Amygdala (tissue), 56 donors: ENCODE measurements at regions not wholly inside any gene's neighbourhood (a gene's known extent, or its start where the extent isn't known, plus 50 kb on each side); places are given as distances from the start of the nearest gene placed in this dataset.

ENCODE experiments used
- DNase-seq, 56 donors: peaks; one replicate each; lab custom pipeline; 2025; lab: John Stamatoyannopoulos, UW

GRCh38 chr2:77999376-77999775 is 477.2 kb upstream of the LRRTM4 start:
- no peak for DNase-seq

GRCh38 chr2:78009289-78009688 is 487.1 kb upstream of the LRRTM4 start:
- no peak for DNase-seq

- DNase-seq, result peak in 1 of 56 donors; percentile 3
These were observed 489.1 kb upstream of the LRRTM4 start for GRCh38 chr2:78011251-78011650.

GRCh38 chr2:78020491-78020890 is 498.3 kb upstream of the LRRTM4 start:
- no peak for DNase-seq

GRCh38 chr2:78023356-78023755 is 501.2 kb upstream of the LRRTM4 start:
- no peak for DNase-seq

- no peak for DNase-seq
These were observed 502.8 kb upstream of the LRRTM4 start for GRCh38 chr2:78024996-78025395.

- no peak for DNase-seq
These were observed 507.3 kb upstream of the LRRTM4 start for GRCh38 chr2:78029392-78029995.

GRCh38 chr2:78034706-78035105 is 512.5 kb upstream of the LRRTM4 start:
- DNase-seq, result no peak

- DNase-seq, result no peak
These were observed 513.6 kb upstream of the LRRTM4 start for GRCh38 chr2:78035804-78036203.

GRCh38 chr2:78051480-78051879 is 529.3 kb upstream of the LRRTM4 start:
- no peak for DNase-seq

- no peak for DNase-seq
These were observed 534.8 kb upstream of the LRRTM4 start for GRCh38 chr2:78056976-78057375.

GRCh38 chr2:78061301-78061700 is 539.1 kb upstream of the LRRTM4 start:
- peak in 1 of 56 donors; percentile 5 for DNase-seq

GRCh38 chr2:78061732-78062131 is 539.6 kb upstream of the LRRTM4 start:
- no peak for DNase-seq

- DNase-seq, result no peak
These were observed 541.3 kb upstream of the LRRTM4 start for GRCh38 chr2:78063246-78064020.

- DNase-seq, result no peak
These were observed 543.2 kb upstream of the LRRTM4 start for GRCh38 chr2:78065366-78065765.

GRCh38 chr2:78068808-78069207 is 546.6 kb upstream of the LRRTM4 start:
- DNase-seq, result no peak

GRCh38 chr2:78070693-78071092 is 548.5 kb upstream of the LRRTM4 start:
- DNase-seq, result no peak

GRCh38 chr2:78077633-78078032 is 555.5 kb upstream of the LRRTM4 start:
- no peak for DNase-seq

- DNase-seq, result no peak
These were observed 560.4 kb upstream of the LRRTM4 start for GRCh38 chr2:78082555-78082954.

- DNase-seq, result no peak
These were observed 571.3 kb upstream of the LRRTM4 start for GRCh38 chr2:78093436-78093835.

GRCh38 chr2:78109272-78109671 is 587.1 kb upstream of the LRRTM4 start:
- DNase-seq, result no peak

GRCh38 chr2:78115291-78115690 is 593.1 kb upstream of the LRRTM4 start:
- DNase-seq, result no peak
